Caco-2 (cell line): ENCODE measurements at regions not wholly inside any gene's neighbourhood (a gene's known extent, or its start where the extent isn't known, plus 50 kb on each side); places are given as distances from the start of the nearest gene placed in this dataset.

Experiments used
- BruUV-seq: library from RNA; stranded (reverse); fragments of 400-500 nt; replicated peaks from 2 replicates; lab custom pipeline; 2021; lab: Mats Ljungman, UMichigan
- CTCF ChIA-PET: fragments of 300-600 bp; sonication (Branson Sonifier 250); formaldehyde crosslinking; loops from one replicate; lab custom pipeline; 2022; ENCODE audit warnings: antibody characterized with exemption; lab: Charles Lee
- POLR2A ChIA-PET: fragments of 300-600 bp; sonication (Branson Sonifier 250); formaldehyde crosslinking; loops from one replicate; lab custom pipeline; 2022; ENCODE audit warnings: antibody characterized with exemption; lab: Charles Lee
- DNase-seq, 2 experiments: peaks; one replicate each; pipeline versions ENCODE4 v3.0.0 to v3.0.0-alpha.2; 2020 to 2022
- H3K27me3 ChIP-seq: replicated peaks from 2 replicates; pipeline ENCODE4 v1.6.0; 2011; ENCODE audit warnings: low read length; ENCODE audit not compliant: control insufficient read depth, insufficient read depth
- H3K36me3 ChIP-seq: 2 replicates; pipeline ENCODE4 v1.5.1; 2011; ENCODE audit warnings: low read length; ENCODE audit not compliant: control insufficient read depth, insufficient read depth
- H3K4me1 ChIP-seq: fragments of 250-450 bp; sonication (Bioruptor Pico); 2 replicates; pipeline ENCODE4 v1.5.1; 2020; ENCODE audit warnings: mild to moderate bottlenecking
- H3K4me3 ChIP-seq: 2 replicates; pipeline ENCODE4 v1.5.1; 2011; ENCODE audit warnings: low read depth, mild to moderate bottlenecking, control low read depth, low read length
- H3K9me3 ChIP-seq: fragments of 250-450 bp; sonication (Bioruptor Pico); 2 replicates; pipeline ENCODE4 v1.5.1; 2020; ENCODE audit warnings: mild to moderate bottlenecking, moderate library complexity
- H3K27ac Mint-ChIP-seq: one replicate; pipeline ENCODE4 v1.8.0; 2022; ENCODE audit warnings: mixed read lengths; ENCODE audit not compliant: unreplicated experiment
- H3K27me3 Mint-ChIP-seq: one replicate; pipeline ENCODE4 v1.8.0; 2022; ENCODE audit warnings: mixed read lengths; ENCODE audit not compliant: insufficient read depth, unreplicated experiment
- H3K36me3 Mint-ChIP-seq: one replicate; pipeline ENCODE4 v1.8.0; 2022; ENCODE audit warnings: mild to moderate bottlenecking, mixed read lengths; ENCODE audit not compliant: insufficient read depth, unreplicated experiment
- H3K4me1 Mint-ChIP-seq: one replicate; pipeline ENCODE4 v1.8.0; 2022; ENCODE audit warnings: low read depth, mixed read lengths; ENCODE audit not compliant: unreplicated experiment
- H3K4me3 Mint-ChIP-seq: one replicate; pipeline ENCODE4 v1.8.0; 2022; ENCODE audit warnings: mild to moderate bottlenecking, moderate library complexity, mixed read lengths; ENCODE audit not compliant: unreplicated experiment
- H3K9me3 Mint-ChIP-seq: one replicate; pipeline ENCODE4 v1.8.0; 2022; ENCODE audit warnings: mixed read lengths; ENCODE audit not compliant: unreplicated experiment
- intact Hi-C: fragments of 100-400 bp; cut with micrococcal nuclease; formaldehyde crosslinking; loops from one replicate; pipeline ENCODE4 v1.10.0; 2022; ENCODE audit not compliant: unreplicated experiment
- TF ChIP-seq, protein P1 (sequence below), 2 experiments: fragments of 200-600 bp in 1 of 2; IDR thresholded peaks; 1 replicate in 1 of 2; 2 replicates in 1 of 2; pipeline versions ENCODE4 v1.5.1 to v1.8.0; 2011 to 2022; ENCODE audit warnings: antibody characterized with exemption in 1 of 2, control low read depth in 1 of 2, inconsistent platforms in 1 of 2, low read depth in 1 of 2, low read length in 1 of 2, mild to moderate bottlenecking in 1 of 2, moderate library complexity in 1 of 2; ENCODE audit not compliant: insufficient read depth in 1 of 2, severe bottlenecking in 1 of 2, unreplicated experiment in 1 of 2

DNA sequence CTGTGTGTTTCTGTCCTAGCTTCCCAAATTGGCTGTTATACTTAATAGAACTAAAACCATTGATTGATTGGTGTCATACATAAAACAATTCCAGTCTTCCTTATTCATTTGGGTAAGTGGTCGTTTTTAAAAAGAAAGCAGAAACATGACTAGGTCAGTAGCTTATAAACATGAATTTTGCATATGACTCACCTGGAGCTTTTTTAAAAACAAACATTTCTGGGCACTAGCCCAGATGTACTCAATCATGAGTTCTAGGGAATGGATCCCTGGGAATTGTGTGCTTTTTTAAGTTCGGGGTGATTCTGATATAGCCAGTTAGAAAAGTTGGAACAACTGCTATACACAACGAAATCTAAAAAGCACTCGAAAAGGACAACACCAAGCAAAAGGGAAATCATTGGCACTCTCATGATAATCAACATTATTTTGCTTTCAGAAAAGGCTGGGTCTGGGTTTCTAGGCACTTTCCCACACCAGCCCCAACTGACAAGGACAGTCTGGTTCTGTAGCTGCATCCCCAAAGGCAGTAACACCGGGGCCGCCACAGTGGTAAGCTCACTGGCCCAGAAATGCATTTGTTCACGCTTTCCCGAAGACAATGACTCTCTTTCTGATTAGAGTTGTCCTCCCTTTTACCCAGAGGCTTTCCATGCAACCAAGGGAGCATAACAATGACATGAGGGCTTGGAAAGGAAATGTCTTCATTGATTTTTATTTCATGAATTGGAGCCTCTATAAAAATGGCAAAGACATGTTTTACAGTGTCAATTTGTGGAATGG lies 664.9 kb upstream of the WWC1 start:
- Mint-ChIP-seq H3K36me3 (no peaks in the 10 kb centered on the region), H3K27ac (no peak overlapping the region), H3K9me3 (no peaks in the 10 kb centered on the region), H3K4me3 (no peak overlapping the region), H3K27me3 (peaks cover 8% of the 10 kb centered on the region), H3K4me1 (peaks cover 6% of the 10 kb centered on the region)
- no peaks in the 10 kb centered on the region for H3K4me1 ChIP-seq
- intact Hi-C loops: no loop called here
- H3K27me3 ChIP-seq: no peaks in the 10 kb centered on the region; the same call in 1 of the 2 replicates
- DNase-seq: no peak
- no TSS peak for BruUV-seq
- H3K36me3 ChIP-seq: no peaks in the 10 kb centered on the region
- no peak overlapping the region for H3K4me3 ChIP-seq
- TF ChIP-seq, protein P1, sequence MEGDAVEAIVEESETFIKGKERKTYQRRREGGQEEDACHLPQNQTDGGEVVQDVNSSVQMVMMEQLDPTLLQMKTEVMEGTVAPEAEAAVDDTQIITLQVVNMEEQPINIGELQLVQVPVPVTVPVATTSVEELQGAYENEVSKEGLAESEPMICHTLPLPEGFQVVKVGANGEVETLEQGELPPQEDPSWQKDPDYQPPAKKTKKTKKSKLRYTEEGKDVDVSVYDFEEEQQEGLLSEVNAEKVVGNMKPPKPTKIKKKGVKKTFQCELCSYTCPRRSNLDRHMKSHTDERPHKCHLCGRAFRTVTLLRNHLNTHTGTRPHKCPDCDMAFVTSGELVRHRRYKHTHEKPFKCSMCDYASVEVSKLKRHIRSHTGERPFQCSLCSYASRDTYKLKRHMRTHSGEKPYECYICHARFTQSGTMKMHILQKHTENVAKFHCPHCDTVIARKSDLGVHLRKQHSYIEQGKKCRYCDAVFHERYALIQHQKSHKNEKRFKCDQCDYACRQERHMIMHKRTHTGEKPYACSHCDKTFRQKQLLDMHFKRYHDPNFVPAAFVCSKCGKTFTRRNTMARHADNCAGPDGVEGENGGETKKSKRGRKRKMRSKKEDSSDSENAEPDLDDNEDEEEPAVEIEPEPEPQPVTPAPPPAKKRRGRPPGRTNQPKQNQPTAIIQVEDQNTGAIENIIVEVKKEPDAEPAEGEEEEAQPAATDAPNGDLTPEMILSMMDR (IDR thresholded peaks at IDR 0.05; ENCODE audit: insufficient read depth in 1 of 2, low read depth in 1 of 2, low read length in 1 of 2, severe bottlenecking in 1 of 2, unreplicated experiment in 1 of 2): no peak
- ChIA-PET CTCF (no interaction called here), POLR2A (no interaction called here)
- H3K9me3 ChIP-seq: no peaks in the 10 kb centered on the region

DNA sequence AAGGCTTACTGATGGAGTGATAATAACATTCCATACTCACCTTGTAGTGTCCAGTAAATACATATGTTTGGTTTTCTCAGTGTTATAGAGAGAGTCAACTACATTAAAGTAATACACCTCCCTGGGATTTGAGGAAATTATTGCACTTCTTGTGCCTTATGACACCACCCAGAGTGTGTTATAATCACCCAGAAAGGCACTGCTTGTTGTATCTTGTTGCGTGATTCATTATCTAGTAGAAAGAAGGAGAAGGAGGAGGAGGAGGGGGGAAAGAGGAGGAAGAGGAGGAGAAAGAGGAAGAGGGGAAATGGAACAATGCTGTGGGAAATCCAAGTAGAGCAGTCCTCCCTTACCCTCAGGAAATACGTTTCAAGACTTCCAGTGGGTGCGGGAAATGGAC lies 661.8 kb upstream of the WWC1 start:
- H3K27ac Mint-ChIP-seq: no peak overlapping the region
- H3K36me3 ChIP-seq: no peaks in the 10 kb centered on the region

DNA sequence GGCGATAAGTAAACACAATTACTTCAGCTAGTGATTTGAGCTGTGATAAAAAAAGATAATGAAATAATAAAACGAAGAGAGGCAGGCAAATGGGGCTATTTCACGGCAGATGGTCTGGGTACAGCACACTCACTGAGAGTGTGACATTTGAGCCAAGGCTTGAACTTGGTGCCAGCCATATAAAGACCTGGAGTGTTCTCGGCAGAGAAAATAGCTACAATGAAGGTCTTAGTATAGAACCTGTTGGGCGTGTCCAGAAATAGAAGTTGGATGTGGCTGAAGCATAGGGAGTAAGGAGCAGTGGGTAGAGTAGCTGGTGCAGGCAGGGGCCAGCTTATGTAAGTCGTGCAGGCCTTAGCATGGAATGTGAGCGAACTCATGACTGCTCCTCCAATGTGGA lies 660.3 kb upstream of the WWC1 start:
- TF ChIP-seq, protein P1 (IDR thresholded peaks at IDR 0.05; ENCODE audit: insufficient read depth in 1 of 2, low read depth in 1 of 2, low read length in 1 of 2, severe bottlenecking in 1 of 2, unreplicated experiment in 1 of 2): no peak
- Mint-ChIP-seq H3K27ac (no peak overlapping the region), H3K27me3 (peaks cover 5% of the 10 kb centered on the region), H3K36me3 (no peaks in the 10 kb centered on the region), H3K9me3 (no peaks in the 10 kb centered on the region), H3K4me3 (no peak overlapping the region), H3K4me1 (peaks cover 6% of the 10 kb centered on the region)
- ChIA-PET CTCF (no interaction called here), POLR2A (no interaction called here)
- no peaks in the 10 kb centered on the region for H3K36me3 ChIP-seq
- intact Hi-C loops: no loop called here
- H3K4me1 ChIP-seq: 0 out of 2 replicates have a peak, but pooled peaks cover 7% of the 10 kb centered on the region
- BruUV-seq: no TSS peak
- no peak for DNase-seq
- H3K9me3 ChIP-seq: no peaks in the 10 kb centered on the region
- no peaks in the 10 kb centered on the region for H3K27me3 ChIP-seq
- no peak overlapping the region for H3K4me3 ChIP-seq

More for the DNA sequence above, 661.8 kb upstream of the WWC1 start:
- Histone ChIP-seq H3K4me3 (no peak overlapping the region), H3K9me3 (no peaks in the 10 kb centered on the region), H3K27me3 (no peaks in the 10 kb centered on the region), H3K4me1 (0 out of 2 replicates have a peak, but pooled peaks cover 7% of the 10 kb centered on the region)
- H3K36me3 Mint-ChIP-seq: no peaks in the 10 kb centered on the region
- no peaks in the 10 kb centered on the region for H3K9me3 Mint-ChIP-seq
- intact Hi-C loops: no loop called here
- TF ChIP-seq, protein P1 (IDR thresholded peaks at IDR 0.05; ENCODE audit: insufficient read depth in 1 of 2, low read depth in 1 of 2, low read length in 1 of 2, severe bottlenecking in 1 of 2, unreplicated experiment in 1 of 2): no peak
- H3K27me3 Mint-ChIP-seq: peaks cover 5% of the 10 kb centered on the region
- BruUV-seq: no TSS peak
- peaks cover 6% of the 10 kb centered on the region for H3K4me1 Mint-ChIP-seq
- POLR2A ChIA-PET: no interaction called here
- no peak for DNase-seq
- CTCF ChIA-PET: no interaction called here
- no peak overlapping the region for H3K4me3 Mint-ChIP-seq
